OCI-LY1 (cell line): ENCODE measurements at regions not wholly inside any gene's neighbourhood (a gene's known extent, or its start where the extent isn't known, plus 50 kb on each side); places are given as distances from the start of the nearest gene placed in this dataset.

Experiments
- EZH2 ChIP-seq: fragments of 200-600 bp; sonication (generic), shearing (Covaris generic); IDR thresholded peaks from 2 replicates; pipeline ENCODE4 v1.8.0; 2017; ENCODE audit warnings: borderline replicate concordance, mixed run types, mild to moderate bottlenecking, antibody characterized with exemption, low read length, moderate library complexity, mixed read lengths
- TF ChIP-seq, protein P1 (sequence below): fragments of 200-600 bp; sonication (generic), shearing (Covaris generic); IDR thresholded peaks from 2 replicates; pipeline ENCODE4 v1.5.1; 2017; ENCODE audit warnings: mild to moderate bottlenecking, antibody characterized with exemption, low read length, moderate library complexity, mixed read lengths

DNA sequence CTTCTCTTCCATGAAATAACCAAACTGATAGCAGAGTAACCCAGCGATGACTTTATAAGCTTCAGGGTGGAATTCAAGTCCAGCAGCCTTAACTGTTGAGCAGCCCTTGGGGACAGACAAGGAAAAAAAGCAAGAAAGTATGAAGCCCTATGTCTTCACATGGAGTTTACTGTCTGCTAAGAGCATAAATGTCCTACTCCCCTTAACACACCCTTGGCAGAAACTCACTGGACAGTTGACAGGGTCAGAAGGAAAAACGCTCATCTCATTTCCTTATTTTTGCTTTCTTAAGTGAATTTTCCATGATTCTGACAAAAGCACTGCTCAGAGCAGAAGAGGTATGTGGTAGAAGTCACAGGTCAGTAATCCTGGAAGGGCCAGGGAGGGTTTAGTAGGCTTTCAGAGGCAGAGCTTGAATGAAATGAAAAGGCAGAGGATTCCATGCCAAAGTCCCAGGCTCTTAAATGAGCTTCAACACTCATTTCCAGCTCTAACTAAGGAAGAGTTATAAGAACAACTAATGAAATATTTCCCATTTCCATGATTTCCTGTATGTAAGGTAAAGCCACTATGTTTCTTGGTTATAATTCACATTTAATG lies 683.3 kb upstream of the KLHL29 start:
- TF ChIP-seq, protein P1, sequence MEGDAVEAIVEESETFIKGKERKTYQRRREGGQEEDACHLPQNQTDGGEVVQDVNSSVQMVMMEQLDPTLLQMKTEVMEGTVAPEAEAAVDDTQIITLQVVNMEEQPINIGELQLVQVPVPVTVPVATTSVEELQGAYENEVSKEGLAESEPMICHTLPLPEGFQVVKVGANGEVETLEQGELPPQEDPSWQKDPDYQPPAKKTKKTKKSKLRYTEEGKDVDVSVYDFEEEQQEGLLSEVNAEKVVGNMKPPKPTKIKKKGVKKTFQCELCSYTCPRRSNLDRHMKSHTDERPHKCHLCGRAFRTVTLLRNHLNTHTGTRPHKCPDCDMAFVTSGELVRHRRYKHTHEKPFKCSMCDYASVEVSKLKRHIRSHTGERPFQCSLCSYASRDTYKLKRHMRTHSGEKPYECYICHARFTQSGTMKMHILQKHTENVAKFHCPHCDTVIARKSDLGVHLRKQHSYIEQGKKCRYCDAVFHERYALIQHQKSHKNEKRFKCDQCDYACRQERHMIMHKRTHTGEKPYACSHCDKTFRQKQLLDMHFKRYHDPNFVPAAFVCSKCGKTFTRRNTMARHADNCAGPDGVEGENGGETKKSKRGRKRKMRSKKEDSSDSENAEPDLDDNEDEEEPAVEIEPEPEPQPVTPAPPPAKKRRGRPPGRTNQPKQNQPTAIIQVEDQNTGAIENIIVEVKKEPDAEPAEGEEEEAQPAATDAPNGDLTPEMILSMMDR = no peak
- no peak for TF ChIP-seq EZH2
